HepG2 (cell line): ENCODE measurements at regions not wholly inside any gene's neighbourhood (a gene's known extent, or its start where the extent isn't known, plus 50 kb on each side); places are given as distances from the start of the nearest gene placed in this dataset.

Experiments
- ATAC-seq: fragments of 200-7000 bp; cut with Tn5 transposase; 3 replicates; pipeline ENCODE4 v1.9.1; 2020; ENCODE audit warnings: mild to moderate bottlenecking, moderate library complexity
- BruUV-seq: library from RNA; stranded (reverse); fragments of 400-500 nt; replicated peaks from 2 replicates; lab custom pipeline; 2021; lab: Mats Ljungman, UMichigan
- CTCF ChIA-PET: fragments of 300-600 bp; formaldehyde crosslinking; extraction: SDS; loops from one replicate; lab custom pipeline; 2021; ENCODE audit warnings: low total read pairs, inconsistent platforms, low intra/inter-chr PET ratio; lab: Yijun Ruan, JAX
- POLR2A ChIA-PET: fragments of 350-600 bp; sonication (Branson Sonifier 250); formaldehyde crosslinking; loops from one replicate; lab custom pipeline; 2020; ENCODE audit warnings: antibody characterized with exemption, inconsistent platforms; lab: Yijun Ruan, JAX
- DNase-seq: peaks from one replicate; pipeline ENCODE4 v3.0.0-alpha.2; 2015; ENCODE audit warnings: low spot score
- FAIRE-seq: peaks from 3 replicates; lab custom pipeline; 2011; peaks lifted over from hg19 to GRCh38; lab: Jason Lieb, UNC
- H2AFZ ChIP-seq: one replicate; pipeline ENCODE4 v1.6.1; 2011; ENCODE audit warnings: low read length, inconsistent platforms
- H3K27ac ChIP-seq: fragments of 300-600 bp; 3 replicates; pipeline ENCODE4 v1.8.0; 2011; ENCODE audit warnings: mixed run types, mild to moderate bottlenecking, mixed read lengths, low read length, inconsistent platforms; ENCODE audit not compliant: insufficient read depth; ENCODE audit errors: extremely low read length
- H3K27me3 ChIP-seq, 2 experiments: fragments of 200-600 bp in 1 of 2; 2 replicates in 1 of 2; 3 replicates in 1 of 2; pipeline versions ENCODE4 v1.6.0 to v1.8.0; 2011; ENCODE audit warnings: low read length in 2 of 2, mild to moderate bottlenecking in 2 of 2, moderate library complexity in 2 of 2, inconsistent platforms in 1 of 2; ENCODE audit not compliant: insufficient read depth in 2 of 2, control insufficient read depth in 1 of 2
- H3K36me3 ChIP-seq, 2 experiments: fragments of 200-600 bp in 1 of 2; replicated peaks in 1 of 2; 2 replicates in 1 of 2; 3 replicates in 1 of 2; pipeline versions ENCODE4 v1.5.1 to v1.8.0; 2011; ENCODE audit warnings: low read length in 2 of 2, inconsistent platforms in 1 of 2; ENCODE audit not compliant: insufficient read depth in 2 of 2, control insufficient read depth in 1 of 2
- H3K4me1 ChIP-seq: 2 replicates; pipeline ENCODE4 v1.5.1; 2012; ENCODE audit warnings: low read length, inconsistent platforms; ENCODE audit not compliant: insufficient read depth
- H3K4me2 ChIP-seq: 2 replicates; pipeline ENCODE4 v1.6.0; 2011; ENCODE audit warnings: low read depth, low read length, inconsistent platforms
- H3K4me3 ChIP-seq, 3 experiments: fragments of 200-600 bp in 1 of 3; sonication (generic), shearing (Covaris generic) in 1 of 3; replicated peaks in 1 of 3; 2 replicates each; pipeline ENCODE4 v1.5.1; 2011 to 2016; ENCODE audit warnings: low read length in 3 of 3, inconsistent platforms in 2 of 3, low read depth in 2 of 3, mild to moderate bottlenecking in 2 of 3, control low read depth in 1 of 3, mixed read lengths in 1 of 3; ENCODE audit not compliant: insufficient read depth in 1 of 3
- H3K79me2 ChIP-seq: one replicate; pipeline ENCODE4 v1.6.1; 2011; ENCODE audit warnings: low read length, inconsistent platforms; ENCODE audit not compliant: insufficient read depth
- H3K9ac ChIP-seq: 2 replicates; pipeline ENCODE4 v1.6.0; 2011; ENCODE audit warnings: mild to moderate bottlenecking, low read depth, low read length, inconsistent platforms; ENCODE audit not compliant: insufficient read depth
- H3K9me3 ChIP-seq: 2 replicates; pipeline ENCODE4 v1.5.1; 2012; ENCODE audit warnings: mild to moderate bottlenecking, low read length
- H4K20me1 ChIP-seq: 2 replicates; pipeline ENCODE4 v1.6.0; 2011; ENCODE audit warnings: inconsistent platforms, mild to moderate bottlenecking, low read length, moderate library complexity; ENCODE audit not compliant: insufficient read depth
- NAIF1 ChIP-seq: sonication (generic); formaldehyde crosslinking; IDR thresholded peaks from 2 replicates; pipeline ENCODE4 v1.5.0; 2020; ENCODE audit warnings: mild to moderate bottlenecking, missing genetic modification reagents, borderline replicate concordance
- TBX3 ChIP-seq: fragments of 450-650 bp; IDR thresholded peaks from 2 replicates; pipeline ENCODE4 v1.6.1; 2017; ENCODE audit warnings: antibody characterized with exemption, mild to moderate bottlenecking, inconsistent platforms, borderline replicate concordance
- ZNF234 ChIP-seq: sonication (generic); formaldehyde crosslinking; conservative IDR thresholded peaks from 2 replicates; pipeline ENCODE4 v1.5.1; 2020; ENCODE audit warnings: mild to moderate bottlenecking, missing genetic modification reagents
- ZSCAN25 ChIP-seq: sonication (generic); formaldehyde crosslinking; IDR thresholded peaks from 2 replicates; pipeline ENCODE4 v1.8.0; 2022; ENCODE audit warnings: mild to moderate bottlenecking, missing genetic modification reagents
- WGBS: methylation state at CpG from one replicate; pipeline ENCODE4 v1.1.6; 2017; ENCODE audit warnings: low lambda C conversion rate; 5-methylcytosine and 5-hydroxymethylcytosine counted together
- in situ Hi-C: cut with HindIII; loops from 2 replicates; pipeline ENCODE4 v1.10.0; 2017; ENCODE audit warnings: low pct_unique_long_range_greater_than_20kb; ENCODE audit not compliant: extremely low pct_ligation_motif_present
- intact Hi-C: fragments of 100-400 bp; cut with micrococcal nuclease; formaldehyde crosslinking; loops from one replicate; pipeline ENCODE4 v1.10.0; 2022; ENCODE audit not compliant: unreplicated experiment
- TF ChIP-seq, protein P1 (sequence below): sonication (generic); formaldehyde crosslinking; IDR thresholded peaks from 2 replicates; pipeline ENCODE4 v1.9.0; 2022; ENCODE audit warnings: low read depth, missing genetic modification reagents
- TF ChIP-seq, protein P2 (sequence below): sonication (generic); formaldehyde crosslinking; IDR thresholded peaks from 2 replicates; pipeline ENCODE4 v1.5.0; 2020; ENCODE audit warnings: mild to moderate bottlenecking, missing genetic modification reagents, borderline replicate concordance
- TF ChIP-seq, protein P3 (sequence below): sonication (generic); formaldehyde crosslinking; conservative IDR thresholded peaks from 2 replicates; pipeline ENCODE4 v1.8.0; 2022; ENCODE audit warnings: mild to moderate bottlenecking, moderate library complexity, missing genetic modification reagents

DNA sequence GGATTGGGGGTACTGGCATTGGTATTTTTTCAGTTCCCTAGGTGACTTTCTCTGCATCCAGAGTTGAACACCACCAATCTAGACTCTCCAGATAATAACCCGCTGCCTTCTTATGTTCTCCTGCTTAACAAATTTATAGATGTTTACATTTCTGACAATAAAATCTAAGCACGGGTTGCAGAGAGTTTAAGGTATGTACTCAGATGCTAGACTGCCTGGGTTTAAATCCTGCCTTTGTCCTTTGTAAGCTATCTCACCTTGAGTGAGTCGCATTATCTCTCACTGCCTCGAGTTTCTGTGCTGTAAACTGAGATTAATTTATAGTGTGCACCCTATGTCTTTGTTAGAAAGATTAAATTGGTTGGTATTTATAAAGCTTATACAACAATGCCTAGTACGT lies 131.4 kb upstream of the ARGLU1 start:
- no peak for ATAC-seq
- H3K27ac ChIP-seq: no peak overlapping the region

More for the DNA sequence above, 131.4 kb upstream of the ARGLU1 start:
- in situ Hi-C loops (no loop called here), intact Hi-C loops (no loop called here)
- ChIA-PET CTCF (no interaction called here), POLR2A (no interaction called here)
- no peaks in the 10 kb centered on the region for H3K79me2 ChIP-seq
- WGBS: 17% methylated on average over 5 of the region's 5 CpGs
- BruUV-seq: no TSS peak
- TF ChIP-seq, protein P1, sequence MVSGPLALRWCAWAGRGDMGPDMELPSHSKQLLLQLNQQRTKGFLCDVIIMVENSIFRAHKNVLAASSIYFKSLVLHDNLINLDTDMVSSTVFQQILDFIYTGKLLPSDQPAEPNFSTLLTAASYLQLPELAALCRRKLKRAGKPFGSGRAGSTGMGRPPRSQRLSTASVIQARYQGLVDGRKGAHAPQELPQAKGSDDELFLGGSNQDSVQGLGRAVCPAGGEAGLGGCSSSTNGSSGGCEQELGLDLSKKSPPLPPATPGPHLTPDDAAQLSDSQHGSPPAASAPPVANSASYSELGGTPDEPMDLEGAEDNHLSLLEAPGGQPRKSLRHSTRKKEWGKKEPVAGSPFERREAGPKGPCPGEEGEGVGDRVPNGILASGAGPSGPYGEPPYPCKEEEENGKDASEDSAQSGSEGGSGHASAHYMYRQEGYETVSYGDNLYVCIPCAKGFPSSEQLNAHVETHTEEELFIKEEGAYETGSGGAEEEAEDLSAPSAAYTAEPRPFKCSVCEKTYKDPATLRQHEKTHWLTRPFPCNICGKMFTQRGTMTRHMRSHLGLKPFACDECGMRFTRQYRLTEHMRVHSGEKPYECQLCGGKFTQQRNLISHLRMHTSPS (CRISPR knock-in tag): no peak
- TF ChIP-seq ZNF234 (CRISPR knock-in tag) (no peak), TBX3 (no peak), NAIF1 (CRISPR knock-in tag) (no peak), ZSCAN25 (CRISPR knock-in tag) (no peak)
- TF ChIP-seq, protein P2, sequence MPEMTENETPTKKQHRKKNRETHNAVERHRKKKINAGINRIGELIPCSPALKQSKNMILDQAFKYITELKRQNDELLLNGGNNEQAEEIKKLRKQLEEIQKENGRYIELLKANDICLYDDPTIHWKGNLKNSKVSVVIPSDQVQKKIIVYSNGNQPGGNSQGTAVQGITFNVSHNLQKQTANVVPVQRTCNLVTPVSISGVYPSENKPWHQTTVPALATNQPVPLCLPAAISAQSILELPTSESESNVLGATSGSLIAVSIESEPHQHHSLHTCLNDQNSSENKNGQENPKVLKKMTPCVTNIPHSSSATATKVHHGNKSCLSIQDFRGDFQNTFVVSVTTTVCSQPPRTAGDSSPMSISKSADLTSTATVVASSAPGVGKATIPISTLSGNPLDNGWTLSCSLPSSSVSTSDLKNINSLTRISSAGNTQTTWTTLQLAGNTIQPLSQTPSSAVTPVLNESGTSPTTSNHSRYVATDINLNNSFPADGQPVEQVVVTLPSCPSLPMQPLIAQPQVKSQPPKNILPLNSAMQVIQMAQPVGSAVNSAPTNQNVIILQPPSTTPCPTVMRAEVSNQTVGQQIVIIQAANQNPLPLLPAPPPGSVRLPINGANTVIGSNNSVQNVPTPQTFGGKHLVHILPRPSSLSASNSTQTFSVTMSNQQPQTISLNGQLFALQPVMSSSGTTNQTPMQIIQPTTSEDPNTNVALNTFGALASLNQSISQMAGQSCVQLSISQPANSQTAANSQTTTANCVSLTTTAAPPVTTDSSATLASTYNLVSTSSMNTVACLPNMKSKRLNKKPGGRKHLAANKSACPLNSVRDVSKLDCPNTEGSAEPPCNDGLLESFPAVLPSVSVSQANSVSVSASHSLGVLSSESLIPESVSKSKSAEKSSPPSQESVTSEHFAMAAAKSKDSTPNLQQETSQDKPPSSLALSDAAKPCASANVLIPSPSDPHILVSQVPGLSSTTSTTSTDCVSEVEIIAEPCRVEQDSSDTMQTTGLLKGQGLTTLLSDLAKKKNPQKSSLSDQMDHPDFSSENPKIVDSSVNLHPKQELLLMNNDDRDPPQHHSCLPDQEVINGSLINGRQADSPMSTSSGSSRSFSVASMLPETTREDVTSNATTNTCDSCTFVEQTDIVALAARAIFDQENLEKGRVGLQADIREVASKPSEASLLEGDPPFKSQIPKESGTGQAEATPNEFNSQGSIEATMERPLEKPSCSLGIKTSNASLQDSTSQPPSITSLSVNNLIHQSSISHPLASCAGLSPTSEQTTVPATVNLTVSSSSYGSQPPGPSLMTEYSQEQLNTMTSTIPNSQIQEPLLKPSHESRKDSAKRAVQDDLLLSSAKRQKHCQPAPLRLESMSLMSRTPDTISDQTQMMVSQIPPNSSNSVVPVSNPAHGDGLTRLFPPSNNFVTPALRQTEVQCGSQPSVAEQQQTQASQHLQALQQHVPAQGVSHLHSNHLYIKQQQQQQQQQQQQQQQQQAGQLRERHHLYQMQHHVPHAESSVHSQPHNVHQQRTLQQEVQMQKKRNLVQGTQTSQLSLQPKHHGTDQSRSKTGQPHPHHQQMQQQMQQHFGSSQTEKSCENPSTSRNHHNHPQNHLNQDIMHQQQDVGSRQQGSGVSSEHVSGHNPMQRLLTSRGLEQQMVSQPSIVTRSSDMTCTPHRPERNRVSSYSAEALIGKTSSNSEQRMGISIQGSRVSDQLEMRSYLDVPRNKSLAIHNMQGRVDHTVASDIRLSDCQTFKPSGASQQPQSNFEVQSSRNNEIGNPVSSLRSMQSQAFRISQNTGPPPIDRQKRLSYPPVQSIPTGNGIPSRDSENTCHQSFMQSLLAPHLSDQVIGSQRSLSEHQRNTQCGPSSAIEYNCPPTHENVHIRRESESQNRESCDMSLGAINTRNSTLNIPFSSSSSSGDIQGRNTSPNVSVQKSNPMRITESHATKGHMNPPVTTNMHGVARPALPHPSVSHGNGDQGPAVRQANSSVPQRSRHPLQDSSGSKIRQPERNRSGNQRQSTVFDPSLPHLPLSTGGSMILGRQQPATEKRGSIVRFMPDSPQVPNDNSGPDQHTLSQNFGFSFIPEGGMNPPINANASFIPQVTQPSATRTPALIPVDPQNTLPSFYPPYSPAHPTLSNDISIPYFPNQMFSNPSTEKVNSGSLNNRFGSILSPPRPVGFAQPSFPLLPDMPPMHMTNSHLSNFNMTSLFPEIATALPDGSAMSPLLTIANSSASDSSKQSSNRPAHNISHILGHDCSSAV: no peak
- TF ChIP-seq, protein P3, sequence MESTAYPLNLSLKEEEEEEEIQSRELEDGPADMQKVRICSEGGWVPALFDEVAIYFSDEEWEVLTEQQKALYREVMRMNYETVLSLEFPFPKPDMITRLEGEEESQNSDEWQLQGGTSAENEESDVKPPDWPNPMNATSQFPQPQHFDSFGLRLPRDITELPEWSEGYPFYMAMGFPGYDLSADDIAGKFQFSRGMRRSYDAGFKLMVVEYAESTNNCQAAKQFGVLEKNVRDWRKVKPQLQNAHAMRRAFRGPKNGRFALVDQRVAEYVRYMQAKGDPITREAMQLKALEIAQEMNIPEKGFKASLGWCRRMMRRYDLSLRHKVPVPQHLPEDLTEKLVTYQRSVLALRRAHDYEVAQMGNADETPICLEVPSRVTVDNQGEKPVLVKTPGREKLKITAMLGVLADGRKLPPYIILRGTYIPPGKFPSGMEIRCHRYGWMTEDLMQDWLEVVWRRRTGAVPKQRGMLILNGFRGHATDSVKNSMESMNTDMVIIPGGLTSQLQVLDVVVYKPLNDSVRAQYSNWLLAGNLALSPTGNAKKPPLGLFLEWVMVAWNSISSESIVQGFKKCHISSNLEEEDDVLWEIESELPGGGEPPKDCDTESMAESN (CRISPR knock-in tag): no peak
- H3K9ac ChIP-seq: no peak overlapping the region
- DNase-seq: no peak
- H2AFZ ChIP-seq: no peak overlapping the region
- H3K4me1 ChIP-seq: no peaks in the 10 kb centered on the region
- H3K36me3 ChIP-seq: no peaks in the 10 kb centered on the region
- H3K27me3 ChIP-seq: no peaks in the 10 kb centered on the region; a peak in 1 of 5 replicates
- no peaks in the 10 kb centered on the region for H3K9me3 ChIP-seq
- H3K4me3 ChIP-seq: no peak overlapping the region
- H4K20me1 ChIP-seq: no peaks in the 10 kb centered on the region
- H3K4me2 ChIP-seq: no peak overlapping the region
- no peak for FAIRE-seq
